RPMI7951 (cell line): ENCODE measurements at regions not wholly inside any gene's neighbourhood (a gene's known extent, or its start where the extent isn't known, plus 50 kb on each side); places are given as distances from the start of the nearest gene placed in this dataset.
"Not testable (repeated sequence)": the region's sequence is repeated elsewhere in the genome, so short reads cannot be mapped to it uniquely, and the experiment has no call there.

Source experiments
- DNase-seq: peaks from one replicate; pipeline ENCODE4 v3.0.0-alpha.2; 2012; ENCODE audit warnings: low read depth

- DNase-seq, result no peak
Measured at GRCh38 chr1:165147799-165148198, 208.7 kb downstream of the LMX1A start.

- DNase-seq, result peak; percentile 43
Measured at GRCh38 chr1:165144757-165145397, 211.6 kb downstream of the LMX1A start.

- no peak for DNase-seq
Measured at GRCh38 chr1:165143437-165144065, 213.0 kb downstream of the LMX1A start.

- DNase-seq, result no peak
Measured at GRCh38 chr1:165138960-165139359, 217.6 kb downstream of the LMX1A start.

GRCh38 chr1:165137551-165138316 is 218.8 kb downstream of the LMX1A start:
- no peak for DNase-seq

- DNase-seq, result no peak
Measured at GRCh38 chr1:165134431-165134830, 222.1 kb downstream of the LMX1A start.

GRCh38 chr1:165129568-165130164 is 226.8 kb downstream of the LMX1A start:
- DNase-seq, result peak; percentile 46

- no peak for DNase-seq
Measured at GRCh38 chr1:165124772-165125171, 231.7 kb downstream of the LMX1A start.

GRCh38 chr1:165119086-165119485 is 237.4 kb downstream of the LMX1A start:
- no peak for DNase-seq

GRCh38 chr1:165117482-165117881 is 239.0 kb downstream of the LMX1A start:
- peak; percentile 9 for DNase-seq

GRCh38 chr1:165116732-165117131 is 239.8 kb downstream of the LMX1A start:
- DNase-seq, result peak; percentile 70

- DNase-seq, result no peak
Measured at GRCh38 chr1:165116171-165116570, 240.3 kb downstream of the LMX1A start.

- DNase-seq, result no peak
Measured at GRCh38 chr1:165114889-165115285, 241.6 kb downstream of the LMX1A start.

- peak; percentile 33 for DNase-seq
Measured at GRCh38 chr1:165114022-165114888, 242.3 kb downstream of the LMX1A start.

- no peak for DNase-seq
Measured at GRCh38 chr1:165112260-165112659, 244.3 kb downstream of the LMX1A start.

GRCh38 chr1:165109013-165109412 is 247.5 kb downstream of the LMX1A start:
- DNase-seq, result no peak

GRCh38 chr1:165092542-165093162 is 263.9 kb downstream of the LMX1A start:
- DNase-seq, result not testable (repeated sequence)

GRCh38 chr1:165080253-165080896 is 276.1 kb downstream of the LMX1A start:
- DNase-seq, result no peak

- DNase-seq, result no peak
Measured at GRCh38 chr1:165078391-165078790, 278.1 kb downstream of the LMX1A start.

- DNase-seq, result peak; percentile 7
Measured at GRCh38 chr1:165075725-165076370, 280.7 kb downstream of the LMX1A start.
